Dermis microvascular lymphatic vessel endothelial cell (primary cell): ENCODE measurements at regions not wholly inside any gene's neighbourhood (a gene's known extent, or its start where the extent isn't known, plus 50 kb on each side); places are given as distances from the start of the nearest gene placed in this dataset.
"Not testable (repeated sequence)": the region's sequence is repeated elsewhere in the genome, so short reads cannot be mapped to it uniquely, and the experiment has no call there.

ENCODE experiments used
- DNase-seq, 2 donors: peaks; one replicate each; pipeline versions ENCODE4 v3.0.0 to v3.0.0-alpha.2; 2010; ENCODE audit warnings: low read depth in 2 of 2

GRCh38 chr1:25171013-25171412 is 61.3 kb downstream of the SYF2 start:
- not testable (repeated sequence) for DNase-seq

- no peak for DNase-seq
These were observed 61.9 kb downstream of the SYF2 start for GRCh38 chr1:25170439-25170838.

DNA sequence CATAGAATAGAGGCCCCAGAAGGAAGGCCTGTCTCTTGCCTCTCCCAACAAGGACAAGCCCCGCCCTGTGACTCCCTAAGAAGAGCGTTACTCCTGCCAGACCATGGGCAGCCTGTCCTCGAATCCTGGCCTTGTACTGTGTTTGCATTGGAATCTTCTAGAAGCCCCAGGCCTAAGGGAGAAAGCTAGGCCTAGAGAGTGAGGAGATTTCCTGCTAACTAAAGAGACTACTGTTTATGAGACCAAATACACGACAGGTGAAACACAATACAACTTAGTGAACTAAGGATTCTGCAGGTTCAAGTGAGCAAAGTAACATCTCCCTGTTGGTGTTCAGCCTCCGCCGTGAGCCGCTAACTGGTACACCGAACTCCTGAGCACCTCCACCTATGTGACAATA is 62.7 kb downstream of the SYF2 start:
- no peak for DNase-seq

- DNase-seq = no peak
These were observed 63.1 kb downstream of the SYF2 start for GRCh38 chr1:25169168-25169567.

DNA sequence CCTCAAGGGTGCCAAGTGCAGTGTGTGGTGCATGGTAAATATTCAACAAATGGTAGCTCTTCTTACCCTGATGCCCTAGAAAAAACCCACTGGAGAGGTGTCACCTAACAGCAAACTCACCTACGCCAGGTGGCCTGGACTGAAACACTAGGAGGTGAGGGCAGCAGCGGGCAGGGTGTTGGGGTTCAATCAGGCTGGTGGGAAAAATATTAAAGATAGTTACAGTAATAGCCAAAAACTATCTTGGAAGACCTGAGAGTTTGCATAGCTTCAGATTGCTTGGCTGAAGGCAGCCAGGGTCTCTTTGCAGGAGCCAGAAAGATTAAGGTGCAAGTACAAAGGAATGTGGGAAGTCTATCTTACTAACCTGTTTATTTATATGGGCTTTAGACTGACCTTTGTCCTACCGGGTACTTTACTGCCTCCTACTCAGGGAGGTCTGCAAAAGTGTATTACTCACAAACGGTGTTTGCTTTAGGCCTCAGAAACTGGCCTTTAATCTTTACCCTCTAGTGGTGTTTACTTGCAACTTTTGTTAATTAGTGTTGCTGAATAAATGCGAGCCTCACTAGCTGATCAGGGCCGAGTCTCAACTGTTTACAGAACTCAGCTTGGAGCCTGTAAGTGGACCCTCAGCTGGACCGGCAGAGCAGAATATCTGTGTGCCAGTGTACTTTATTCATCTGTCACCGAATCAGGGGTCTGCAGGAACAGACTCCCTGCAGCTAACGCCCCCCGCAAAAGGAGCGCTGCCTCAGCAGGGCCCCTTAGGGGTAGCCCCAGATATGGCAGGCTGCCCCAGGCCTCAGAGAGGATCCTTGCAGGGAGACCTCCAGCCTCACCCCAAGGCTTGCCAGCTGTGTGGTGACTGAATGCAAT is 63.9 kb downstream of the SYF2 start:
- no peak for DNase-seq

DNA sequence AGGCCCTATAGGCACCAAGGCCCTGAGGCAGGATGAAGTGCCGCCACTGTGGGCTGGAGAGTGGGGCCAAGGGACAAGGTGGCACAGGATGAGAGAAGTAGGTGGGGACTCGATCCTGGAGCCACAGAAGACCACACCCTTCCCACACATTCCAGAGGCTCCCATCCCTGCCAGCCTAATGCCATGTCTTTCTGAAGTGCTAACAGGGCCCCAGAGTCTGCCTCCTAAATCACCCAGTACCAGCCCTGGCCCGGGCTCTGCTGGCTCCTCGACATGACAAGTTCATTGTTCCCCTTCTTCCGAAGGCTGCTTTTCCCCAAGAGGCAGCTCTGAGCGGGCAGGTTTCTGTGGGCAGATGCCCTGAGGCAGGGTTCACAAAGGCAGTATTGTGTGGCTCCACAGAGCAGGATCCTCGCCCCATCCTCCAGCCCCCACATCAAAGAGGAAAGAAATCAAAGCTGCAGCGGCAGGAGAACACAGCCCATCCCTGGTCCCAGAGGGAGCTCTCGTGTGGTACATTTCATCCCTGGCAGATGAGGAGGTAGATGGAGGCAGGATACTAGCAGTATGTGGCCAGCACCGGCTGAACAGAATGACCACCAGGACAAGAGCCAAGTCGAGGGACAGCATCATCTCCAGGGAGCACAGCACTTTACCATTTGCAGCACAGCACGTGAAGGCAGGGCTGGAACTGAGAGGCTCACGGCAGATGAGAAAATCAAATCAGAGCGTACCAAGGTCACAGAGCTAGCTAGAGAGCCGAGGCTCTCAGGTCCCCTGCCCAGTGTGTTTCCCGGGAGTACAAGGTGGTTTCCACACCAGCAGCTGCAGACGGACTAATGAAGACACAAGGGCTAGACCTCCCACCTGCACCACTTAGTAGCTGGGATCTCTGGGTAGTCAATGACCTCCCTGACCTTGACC is 64.8 kb downstream of the SYF2 start:
- DNase-seq = no peak

DNA sequence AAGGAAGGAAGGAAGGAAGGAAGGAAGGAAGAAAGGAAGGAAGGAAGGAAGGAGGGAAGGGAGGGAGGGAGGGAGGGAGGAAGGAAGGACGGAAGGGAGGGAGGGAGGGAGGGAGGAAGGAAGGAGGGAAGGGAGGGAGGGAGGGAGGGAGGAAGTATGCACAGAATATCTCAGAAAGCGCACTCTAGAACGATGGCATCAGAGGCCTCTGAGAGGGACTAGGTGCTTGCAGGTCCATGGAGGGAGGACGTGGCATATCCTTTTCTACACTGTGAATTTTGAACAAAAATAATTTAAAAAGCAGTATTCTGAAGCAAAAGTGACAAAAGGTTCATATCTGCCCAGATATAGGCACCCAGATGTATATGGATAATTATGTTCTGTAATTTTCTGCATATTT is 65.5 kb downstream of the SYF2 start:
- DNase-seq = no peak

GRCh38 chr1:25163986-25164385 is 68.3 kb downstream of the SYF2 start:
- no peak for DNase-seq

- DNase-seq = no peak
These were observed 70.3 kb downstream of the SYF2 start for GRCh38 chr1:25161981-25162380.

GRCh38 chr1:25157846-25158245 is 74.5 kb downstream of the SYF2 start:
- no peak for DNase-seq

- no peak for DNase-seq
These were observed 81.3 kb downstream of the SYF2 start for GRCh38 chr1:25150985-25151495.

GRCh38 chr1:25148673-25149300 is 83.5 kb downstream of the SYF2 start:
- peak in 1 of 2 donors; percentile 13 for DNase-seq

- no peak for DNase-seq
These were observed 85.8 kb downstream of the SYF2 start for GRCh38 chr1:25146451-25146855.

GRCh38 chr1:25145775-25146393 is 86.4 kb downstream of the SYF2 start:
- no peak for DNase-seq

DNA sequence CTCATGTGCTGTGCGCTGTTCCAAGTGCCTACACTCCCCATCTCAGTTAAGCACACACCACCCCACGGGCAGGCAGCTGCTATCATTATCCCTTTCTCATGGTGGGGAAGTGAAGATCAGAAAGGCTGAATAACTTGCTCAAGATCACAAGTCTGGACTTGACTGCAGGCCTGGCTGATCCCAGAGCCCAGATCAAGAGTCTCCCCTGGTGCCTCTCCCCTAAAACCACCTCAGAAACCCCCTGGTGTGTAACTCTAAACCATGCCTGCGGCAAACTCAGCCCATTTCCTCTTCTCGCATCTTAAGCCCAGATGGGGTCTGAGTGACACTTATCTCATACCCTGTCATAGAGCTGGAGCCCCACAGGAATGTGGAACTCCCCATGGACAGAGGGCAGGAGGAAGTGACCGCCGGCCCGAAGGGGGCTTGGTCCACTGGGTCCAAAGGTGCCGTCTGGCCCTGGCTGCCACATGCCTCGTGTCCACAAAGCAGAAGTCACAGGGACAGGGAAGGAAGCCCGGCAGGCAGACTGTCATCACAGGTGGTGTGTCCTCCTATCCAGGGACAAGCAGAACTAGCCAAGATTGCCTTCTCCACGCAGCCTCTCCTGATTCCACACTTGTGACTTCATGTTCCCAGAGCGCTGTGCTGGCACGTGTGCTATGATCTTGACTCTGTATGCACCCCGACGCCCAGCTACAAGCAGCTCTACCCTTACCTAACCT is 92.1 kb downstream of the SYF2 start:
- no peak for DNase-seq

- DNase-seq = no peak
These were observed 94.5 kb downstream of the SYF2 start for GRCh38 chr1:25137521-25138395.

DNA sequence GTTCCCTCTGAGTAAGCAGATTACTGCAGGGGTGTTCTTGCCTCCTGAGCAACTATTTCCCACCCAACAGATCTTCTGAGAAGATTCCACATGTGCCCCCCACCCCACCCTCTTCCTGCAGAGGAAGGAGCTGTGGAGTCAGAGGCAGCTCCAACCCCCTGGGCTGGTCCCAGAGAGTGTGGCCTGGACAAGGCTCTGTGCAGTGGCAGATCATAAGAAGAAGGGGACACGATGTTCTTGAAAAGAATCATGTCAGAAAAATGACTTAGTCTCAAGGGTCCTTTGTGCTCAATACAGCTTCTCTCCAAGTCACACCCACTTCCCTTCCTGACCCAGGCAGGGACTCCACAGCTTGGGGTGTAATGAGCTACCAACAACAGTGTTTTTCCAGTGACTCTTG is 95.2 kb downstream of the SYF2 start:
- DNase-seq = no peak

- DNase-seq = no peak
These were observed 96.4 kb downstream of the SYF2 start for GRCh38 chr1:25135909-25136308.

DNA sequence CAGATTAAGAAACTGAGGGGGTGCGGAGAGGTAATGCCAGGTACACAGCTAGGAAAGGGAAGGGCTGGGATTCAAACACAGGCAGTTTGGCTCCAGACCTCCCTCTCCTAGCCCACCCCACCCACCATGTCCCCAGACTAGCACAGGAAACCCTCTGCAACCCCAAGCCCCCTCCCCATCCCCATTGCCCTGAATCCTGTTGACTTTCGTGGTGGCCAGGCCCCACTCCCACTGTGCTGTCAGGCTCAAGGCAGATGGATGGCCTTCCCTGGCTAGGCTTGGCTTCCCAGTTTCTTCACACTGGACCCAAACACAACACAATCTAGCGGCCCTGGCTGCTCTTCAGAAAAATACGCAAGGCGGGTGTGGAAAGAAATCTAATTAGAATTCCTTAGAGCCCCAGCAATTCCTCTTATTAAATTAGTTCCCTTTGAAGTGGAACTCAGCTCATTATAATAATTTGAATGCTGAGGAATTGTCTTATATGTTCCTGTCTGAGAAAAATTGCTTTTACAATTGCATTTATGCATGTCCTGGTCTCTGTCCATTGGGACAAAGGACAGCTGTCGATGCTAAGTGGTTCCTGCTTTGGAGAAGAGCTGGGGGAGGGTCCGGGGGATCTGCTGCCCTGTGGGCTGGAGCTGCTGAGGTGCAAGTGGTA is 97.4 kb downstream of the SYF2 start:
- DNase-seq = no peak
